H1 (cell line): ENCODE measurements at regions not wholly inside any gene's neighbourhood (a gene's known extent, or its start where the extent isn't known, plus 50 kb on each side); places are given as distances from the start of the nearest gene placed in this dataset.

ENCODE experiments used
- CTCF ChIA-PET: fragments of 300-600 bp; sonication (Branson Sonifier 250); formaldehyde crosslinking; loops from one replicate; lab custom pipeline; 2021; ENCODE audit not compliant: partially characterized antibody; lab: Charles Lee
- POLR2A ChIA-PET: fragments of 300-600 bp; sonication (Branson Sonifier 250); formaldehyde crosslinking; loops from one replicate; lab custom pipeline; 2021; ENCODE audit warnings: inconsistent platforms; ENCODE audit not compliant: partially characterized antibody; lab: Charles Lee
- DNase-seq, 2 experiments: peaks; one replicate each; pipeline versions ENCODE4 v3.0.0 to v3.0.0-alpha.2; 2010 to 2022; ENCODE audit warnings: low spot score in 2 of 2, low read depth in 1 of 2, mixed read lengths in 1 of 2
- FAIRE-seq: peaks from 2 replicates; lab custom pipeline; 2011; peaks lifted over from hg19 to GRCh38; lab: Jason Lieb, UNC
- H2AFZ ChIP-seq: 2 replicates; pipeline ENCODE4 v1.8.1; 2012; ENCODE audit warnings: low read length, inconsistent platforms
- H2AK5ac ChIP-seq: 2 replicates; pipeline ENCODE4 v1.6.1; 2013; ENCODE audit warnings: low read depth, low read length
- H2BK120ac ChIP-seq: replicated peaks from 2 replicates; pipeline ENCODE3; 2013; ENCODE audit warnings: low read depth, low read length, inconsistent platforms
- H2BK12ac ChIP-seq: 2 replicates; pipeline ENCODE4 v1.6.1; 2013; ENCODE audit warnings: low read depth, low read length
- H2BK15ac ChIP-seq: 2 replicates; pipeline ENCODE4 v1.6.1; 2013; ENCODE audit warnings: low read length
- H2BK20ac ChIP-seq: 2 replicates; pipeline ENCODE4 v1.6.1; 2013; ENCODE audit warnings: low read length
- H2BK5ac ChIP-seq: 2 replicates; pipeline ENCODE4 v1.6.1; 2013; ENCODE audit warnings: low read depth, low read length
- H3K14ac ChIP-seq: 2 replicates; pipeline ENCODE4 v1.6.1; 2013; ENCODE audit warnings: inconsistent platforms; ENCODE audit not compliant: insufficient read length
- H3K18ac ChIP-seq: 2 replicates; pipeline ENCODE4 v1.6.1; 2013; ENCODE audit warnings: low read length; ENCODE audit errors: extremely low read depth
- H3K23ac ChIP-seq: 2 replicates; pipeline ENCODE4 v1.6.1; 2013; ENCODE audit warnings: inconsistent platforms; ENCODE audit not compliant: insufficient read length
- H3K23me2 ChIP-seq: 2 replicates; pipeline ENCODE4 v1.6.1; 2013; ENCODE audit warnings: low read depth, low read length
- H3K27ac ChIP-seq: 2 replicates; pipeline ENCODE4 v1.6.1; 2011; ENCODE audit warnings: low read depth, low read length, inconsistent platforms
- H3K27me3 ChIP-seq, 4 experiments: replicated peaks in 1 of 4; 1 replicate in 1 of 4; 2 replicates in 3 of 4; pipeline versions ENCODE4 v1.6.1 to v1.8.1; 2011 to 2013; ENCODE audit warnings: low read length in 3 of 4, mild to moderate bottlenecking in 3 of 4, inconsistent platforms in 2 of 4, mixed read lengths in 2 of 4, moderate library complexity in 1 of 4; ENCODE audit not compliant: control insufficient read depth in 3 of 4, insufficient read depth in 3 of 4; ENCODE audit errors: extremely low read depth in 1 of 4
- H3K36me3 ChIP-seq, 4 experiments: 2 replicates each; pipeline versions ENCODE4 v1.6.1 to v1.8.1; 2011 to 2013; ENCODE audit warnings: mild to moderate bottlenecking in 4 of 4, low read length in 3 of 4, moderate library complexity in 2 of 4, control low read depth in 1 of 4, inconsistent platforms in 1 of 4; ENCODE audit not compliant: insufficient read depth in 4 of 4, control insufficient read depth in 2 of 4
- H3K4ac ChIP-seq: replicated peaks from 2 replicates; pipeline ENCODE3; 2013; ENCODE audit warnings: low read length, low read depth, mixed read lengths, inconsistent platforms; ENCODE audit not compliant: insufficient read length
- H3K4me1 ChIP-seq, 4 experiments: replicated peaks in 1 of 4; 1 replicate in 1 of 4; 2 replicates in 3 of 4; pipeline versions ENCODE4 v1.6.1 to v1.8.1; 2011 to 2013; ENCODE audit warnings: low read length in 3 of 4, inconsistent platforms in 2 of 4, mixed read lengths in 1 of 4; ENCODE audit not compliant: insufficient read depth in 4 of 4, control insufficient read depth in 3 of 4
- H3K4me2 ChIP-seq, 2 experiments: 2 replicates each; pipeline versions ENCODE4 v1.6.1 to v1.8.1; 2011 to 2013; ENCODE audit warnings: low read depth in 2 of 2, low read length in 2 of 2, control low read depth in 1 of 2, inconsistent platforms in 1 of 2, mild to moderate bottlenecking in 1 of 2; ENCODE audit not compliant: insufficient read depth in 1 of 2
- H3K4me3 ChIP-seq, 4 experiments: fragments of 200-600, 300-600 bp in 1 of 4; sonication (generic), shearing (Covaris generic), sonication (Bioruptor Twin) in 1 of 4; 2 replicates each; pipeline versions ENCODE4 v1.5.1 to v1.8.1; 2011 to 2016; ENCODE audit warnings: low read length in 4 of 4, low read depth in 3 of 4, control low read depth in 2 of 4, inconsistent platforms in 2 of 4, mild to moderate bottlenecking in 2 of 4, mixed read lengths in 1 of 4, moderate library complexity in 1 of 4; ENCODE audit not compliant: insufficient read depth in 2 of 4; ENCODE audit errors: extremely low read depth in 1 of 4
- H3K56ac ChIP-seq: replicated peaks from 2 replicates; pipeline ENCODE3; 2013; ENCODE audit warnings: low read depth, mild to moderate bottlenecking, mixed read lengths, low read length, inconsistent platforms; ENCODE audit not compliant: insufficient read length
- H3K79me1 ChIP-seq: 2 replicates; pipeline ENCODE4 v1.6.1; 2013; ENCODE audit warnings: low read depth, low read length, control low read depth
- H3K79me2 ChIP-seq, 2 experiments: 2 replicates each; pipeline versions ENCODE4 v1.6.1 to v1.8.1; 2012 to 2013; ENCODE audit warnings: low read length in 2 of 2, mild to moderate bottlenecking in 2 of 2, inconsistent platforms in 1 of 2; ENCODE audit not compliant: insufficient read depth in 2 of 2, control insufficient read depth in 1 of 2
- H3K9ac ChIP-seq, 4 experiments: replicated peaks in 1 of 4; 1 replicate in 1 of 4; 2 replicates in 3 of 4; pipeline versions ENCODE4 v1.6.1 to v1.8.1; 2011 to 2013; ENCODE audit warnings: low read depth in 3 of 4, low read length in 3 of 4, control low read depth in 2 of 4, mild to moderate bottlenecking in 2 of 4, moderate library complexity in 2 of 4, inconsistent platforms in 1 of 4; ENCODE audit errors: extremely low read depth in 1 of 4
- H3K9me3 ChIP-seq, 2 experiments: 2 replicates each; pipeline versions ENCODE4 v1.6.1 to v1.8.1; 2012 to 2013; ENCODE audit warnings: mild to moderate bottlenecking in 2 of 2, moderate library complexity in 2 of 2, control low read depth in 1 of 2, inconsistent platforms in 1 of 2, low read depth in 1 of 2, low read length in 1 of 2, mixed read lengths in 1 of 2; ENCODE audit not compliant: insufficient read depth in 2 of 2
- H4K20me1 ChIP-seq, 2 experiments: replicated peaks in 1 of 2; 2 replicates each; pipeline versions ENCODE3 to v1.8.1; 2011 to 2013; ENCODE audit warnings: inconsistent platforms in 2 of 2, low read length in 2 of 2, mild to moderate bottlenecking in 1 of 2; ENCODE audit not compliant: insufficient read depth in 2 of 2, control insufficient read depth in 1 of 2
- H4K5ac ChIP-seq: 2 replicates; pipeline ENCODE4 v1.6.1; 2013; ENCODE audit warnings: low read length, low read depth, mixed read lengths, inconsistent platforms; ENCODE audit not compliant: insufficient read length
- H4K8ac ChIP-seq: 2 replicates; pipeline ENCODE4 v1.8.0; 2013; ENCODE audit warnings: mild to moderate bottlenecking, moderate library complexity, low read length, inconsistent platforms; ENCODE audit not compliant: insufficient read depth; ENCODE audit errors: extremely low read depth
- H4K91ac ChIP-seq: replicated peaks from 2 replicates; pipeline ENCODE3; 2013; ENCODE audit warnings: low read length, mixed read lengths, inconsistent platforms; ENCODE audit not compliant: insufficient read length
- POU5F1 ChIP-seq: IDR thresholded peaks from 2 replicates; pipeline ENCODE4 v1.6.1; 2011; ENCODE audit warnings: low read depth, mild to moderate bottlenecking, low read length, moderate library complexity
- WGBS, 2 experiments: shearing (Covaris generic) in 1 of 2; methylation state at CpG; one replicate each; pipeline versions ENCODE4 v1.1.6 to v1.1.7; 2013 to 2015; ENCODE audit warnings: low lambda C conversion rate in 2 of 2, mixed read lengths in 2 of 2, inconsistent platforms in 1 of 2, low coverage in 1 of 2, missing lambda C conversion rate in 1 of 2; ENCODE audit not compliant: insufficient replicate concordance in 2 of 2, insufficient coverage in 1 of 2, insufficient read length in 1 of 2; ENCODE audit errors: extremely low coverage in 1 of 2, missing lambda C conversion rate in 1 of 2; 5-methylcytosine and 5-hydroxymethylcytosine counted together

GRCh38 chr2:118431586-118431985 lies 343.3 kb downstream of the INSIG2 start:
- Histone ChIP-seq H2BK15ac (no peak overlapping the region), H2BK5ac (no peak overlapping the region), H3K14ac (no peak overlapping the region), H4K20me1 (no peaks in the 10 kb centered on the region), H3K36me3 (no peaks in the 10 kb centered on the region), H4K5ac (no peak overlapping the region), H3K18ac (no peak overlapping the region), H3K4me1 (peaks cover 0 to 3% (median 0%) of the 10 kb centered on the region in 4 experiments; a peak in 2 of 7 replicates), H3K27ac (no peak overlapping the region), H3K4ac (no peak overlapping the region), H2AK5ac (no peak overlapping the region), H3K4me3 (no peak overlapping the region), H2BK120ac (no peak overlapping the region), H2BK12ac (no peak overlapping the region), H4K91ac (no peak overlapping the region), H3K56ac (no peak overlapping the region), H3K23ac (no peak overlapping the region), H3K9me3 (peaks cover 5 to 9% of the 10 kb centered on the region in 2 experiments; a peak in 2 of 4 replicates), H3K79me2 (no peaks in the 10 kb centered on the region), H3K27me3 (no peaks in the 10 kb centered on the region), H3K9ac (no peak overlapping the region), H4K8ac (no peak overlapping the region), H3K23me2 (no peaks in the 10 kb centered on the region), H3K79me1 (no peaks in the 10 kb centered on the region), H2AFZ (no peak overlapping the region), H2BK20ac (no peak overlapping the region), H3K4me2 (no peak overlapping the region)
- ChIA-PET CTCF (interaction anchor here (0.7 to 1.7 kb wide), 11 partner anchors 8 to 332 kb away, joined by 3 to 7 read pairs (median 3); no protein-coding TSS in a partner anchor), POLR2A (no interaction called here)
- WGBS, 2 experiments: 90% methylated on average over 6 of the region's 6 CpGs; no CpG with 5 or more reads in 1 of the 2 experiments
- FAIRE-seq (no peak), DNase-seq (no peak)
- TF ChIP-seq POU5F1: no peak
